B cell (primary cell): ENCODE measurements at regions not wholly inside any gene's neighbourhood (a gene's known extent, or its start where the extent isn't known, plus 50 kb on each side); places are given as distances from the start of the nearest gene placed in this dataset.

Source experiments
- ATAC-seq: fragments of 200-7000 bp; cut with Tn5 transposase; one replicate; pipeline ENCODE4 v1.10.0; 2021; ENCODE audit warnings: low read depth, mild to moderate bottlenecking, moderate number of reproducible peaks, moderate library complexity
- CTCF ChIA-PET: fragments of 350-600 bp; sonication (Branson Sonifier 250); formaldehyde crosslinking; loops from one replicate; lab custom pipeline; 2021; ENCODE audit warnings: antibody characterized with exemption, inconsistent platforms; lab: Charles Lee
- POLR2A ChIA-PET: fragments of 350-600 bp; sonication (Branson Sonifier 250); formaldehyde crosslinking; loops from one replicate; lab custom pipeline; 2021; ENCODE audit warnings: antibody characterized with exemption; lab: Charles Lee
- DNase-seq: peaks from one replicate; pipeline ENCODE4 v3.0.0; 2013
- H2AFZ ChIP-seq: 2 replicates; pipeline ENCODE4 v1.6.1; 2012; ENCODE audit warnings: mild to moderate bottlenecking, low read depth, low read length; ENCODE audit not compliant: insufficient read depth, poor library complexity, severe bottlenecking
- H3K27ac ChIP-seq, 2 donors: 1 replicate in 1 of 2; 2 replicates in 1 of 2; pipeline ENCODE4 v1.5.1; 2012 to 2013; ENCODE audit warnings: low read length in 2 of 2, mild to moderate bottlenecking in 2 of 2, moderate library complexity in 1 of 2
- H3K27me3 ChIP-seq, 4 experiments: fragments of 200-600 bp in 1 of 4; sonication (generic) in 1 of 4; replicated peaks in 1 of 4; 1 replicate in 2 of 4; 2 replicates in 2 of 4; pipeline versions ENCODE4 v1.6.1 to v1.7.0; 2013 to 2016; ENCODE audit warnings: low read length in 3 of 4, mild to moderate bottlenecking in 2 of 4, mixed read lengths in 1 of 4, moderate library complexity in 1 of 4; ENCODE audit not compliant: insufficient read depth in 4 of 4, control insufficient read depth in 3 of 4; ENCODE audit errors: control extremely low read depth in 1 of 4
- H3K36me3 ChIP-seq, 2 experiments: replicated peaks in 1 of 2; 1 replicate in 1 of 2; 2 replicates in 1 of 2; pipeline versions ENCODE4 v1.6.1 to v1.7.1; 2013; ENCODE audit warnings: low read length in 1 of 2; ENCODE audit not compliant: insufficient read depth in 2 of 2, control insufficient read depth in 1 of 2; ENCODE audit errors: control extremely low read depth in 1 of 2, extremely low read depth in 1 of 2
- H3K4me1 ChIP-seq, 2 donors: fragments of 200-600 bp in 1 of 2; sonication (generic) in 1 of 2; 1 replicate in 1 of 2; 2 replicates in 1 of 2; pipeline versions ENCODE4 v1.5.1 to v1.6.1; 2013 to 2017; ENCODE audit warnings: low read length in 2 of 2; ENCODE audit not compliant: control insufficient read depth in 2 of 2, insufficient read depth in 2 of 2
- H3K4me2 ChIP-seq: replicated peaks from 2 replicates; pipeline ENCODE3; 2012; ENCODE audit warnings: mild to moderate bottlenecking, low read depth, low read length; ENCODE audit not compliant: poor library complexity, severe bottlenecking
- H3K4me3 ChIP-seq, 5 experiments: fragments of 200-600 bp in 1 of 5; sonication (generic) in 1 of 5; 1 replicate in 3 of 5; 2 replicates in 2 of 5; pipeline versions ENCODE4 v1.5.1 to v1.7.0; 2011 to 2016; ENCODE audit warnings: low read length in 4 of 5, mild to moderate bottlenecking in 4 of 5, low read depth in 2 of 5, control low read depth in 1 of 5, moderate library complexity in 1 of 5; ENCODE audit not compliant: insufficient read depth in 1 of 5; ENCODE audit errors: control extremely low read depth in 1 of 5, extremely low read depth in 1 of 5
- H3K79me2 ChIP-seq: fragments of 200-600 bp; sonication (generic); one replicate; pipeline ENCODE4 v1.6.0; 2016; ENCODE audit warnings: low read length; ENCODE audit not compliant: control insufficient read depth, insufficient read depth
- H3K9ac ChIP-seq: fragments of 200-600 bp; sonication (generic); 2 replicates; pipeline ENCODE4 v1.6.1; 2017; ENCODE audit warnings: mild to moderate bottlenecking, low read length, moderate library complexity
- H3K9me3 ChIP-seq, 3 donors: one replicate each; pipeline versions ENCODE4 v1.6.1 to v1.7.1; 2013; ENCODE audit warnings: low read length in 2 of 3; ENCODE audit not compliant: control insufficient read depth in 2 of 3, insufficient read depth in 1 of 3; ENCODE audit errors: control extremely low read depth in 1 of 3
- H4K20me1 ChIP-seq: 2 replicates; pipeline ENCODE4 v1.6.0; 2012; ENCODE audit warnings: mild to moderate bottlenecking, low read length; ENCODE audit not compliant: insufficient read depth, control insufficient read depth, poor library complexity, severe bottlenecking
- H3K27ac Mint-ChIP-seq: one replicate; pipeline ENCODE4 v1.8.0; 2021; ENCODE audit warnings: mixed read lengths
- H3K27me3 Mint-ChIP-seq: one replicate; pipeline ENCODE4 v1.8.0; 2021; ENCODE audit warnings: mixed read lengths
- H3K4me1 Mint-ChIP-seq: one replicate; pipeline ENCODE4 v1.8.0; 2021; ENCODE audit warnings: mixed read lengths
- H3K4me3 Mint-ChIP-seq: one replicate; pipeline ENCODE4 v1.8.0; 2021; ENCODE audit warnings: mixed read lengths
- H3K9me3 Mint-ChIP-seq: one replicate; pipeline ENCODE4 v1.8.0; 2022; ENCODE audit warnings: mixed read lengths; ENCODE audit not compliant: insufficient read depth
- EZH2 ChIP-seq: IDR thresholded peaks from 2 replicates; pipeline ENCODE4 v1.6.1; 2012; ENCODE audit warnings: borderline replicate concordance, low read depth, mild to moderate bottlenecking, moderate library complexity, low read length; ENCODE audit not compliant: insufficient read depth, poor library complexity, severe bottlenecking
- WGBS: methylation state at CpG from one replicate; pipeline ENCODE4 v1.1.5; 2013; ENCODE audit warnings: missing lambda C conversion rate; ENCODE audit not compliant: insufficient coverage; 5-methylcytosine and 5-hydroxymethylcytosine counted together
- intact Hi-C: fragments of 100-400 bp; cut with micrococcal nuclease; formaldehyde crosslinking; loops from one replicate; pipeline ENCODE4 v1.10.0; 2022
- TF ChIP-seq, protein P1 (sequence below): fragments of 200-600 bp; IDR thresholded peaks from one replicate; pipeline ENCODE4 v1.8.0; 2022; ENCODE audit warnings: antibody characterized with exemption, mild to moderate bottlenecking

DNA sequence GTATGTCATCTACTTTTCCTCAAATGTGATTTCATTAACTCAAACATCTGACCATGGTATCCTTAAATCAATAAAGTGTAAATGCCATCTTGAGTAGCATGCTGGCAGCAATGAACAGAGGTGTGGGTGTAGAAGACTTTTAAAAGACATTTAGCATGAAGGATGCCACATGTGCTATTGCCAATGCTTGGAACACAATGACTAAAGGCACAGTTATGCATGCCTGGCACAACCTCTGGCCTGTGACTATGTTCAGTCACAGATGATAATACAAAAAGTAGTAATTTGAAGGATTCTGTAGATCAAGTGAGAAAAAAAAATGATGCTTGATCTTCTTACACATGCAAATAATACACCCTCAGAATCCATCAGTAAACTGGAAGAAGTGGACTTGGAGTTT, 938.9 kb upstream of the ADGRL4 start:
- Histone ChIP-seq H3K79me2 (no peaks in the 10 kb centered on the region), H3K36me3 (no peaks in the 10 kb centered on the region), H3K9ac (no peak overlapping the region), H3K4me2 (no peak overlapping the region), H3K4me1 (no peaks in the 10 kb centered on the region), H2AFZ (no peak overlapping the region), H3K9me3 (peaks cover 0 to 2% (median 0%) of the 10 kb centered on the region in 3 donors), H3K27ac (no peak overlapping the region), H3K27me3 (no peaks in the 10 kb centered on the region), H3K4me3 (no peak overlapping the region), H4K20me1 (no peaks in the 10 kb centered on the region)
- no peak for TF ChIP-seq EZH2
- TF ChIP-seq, protein P1, sequence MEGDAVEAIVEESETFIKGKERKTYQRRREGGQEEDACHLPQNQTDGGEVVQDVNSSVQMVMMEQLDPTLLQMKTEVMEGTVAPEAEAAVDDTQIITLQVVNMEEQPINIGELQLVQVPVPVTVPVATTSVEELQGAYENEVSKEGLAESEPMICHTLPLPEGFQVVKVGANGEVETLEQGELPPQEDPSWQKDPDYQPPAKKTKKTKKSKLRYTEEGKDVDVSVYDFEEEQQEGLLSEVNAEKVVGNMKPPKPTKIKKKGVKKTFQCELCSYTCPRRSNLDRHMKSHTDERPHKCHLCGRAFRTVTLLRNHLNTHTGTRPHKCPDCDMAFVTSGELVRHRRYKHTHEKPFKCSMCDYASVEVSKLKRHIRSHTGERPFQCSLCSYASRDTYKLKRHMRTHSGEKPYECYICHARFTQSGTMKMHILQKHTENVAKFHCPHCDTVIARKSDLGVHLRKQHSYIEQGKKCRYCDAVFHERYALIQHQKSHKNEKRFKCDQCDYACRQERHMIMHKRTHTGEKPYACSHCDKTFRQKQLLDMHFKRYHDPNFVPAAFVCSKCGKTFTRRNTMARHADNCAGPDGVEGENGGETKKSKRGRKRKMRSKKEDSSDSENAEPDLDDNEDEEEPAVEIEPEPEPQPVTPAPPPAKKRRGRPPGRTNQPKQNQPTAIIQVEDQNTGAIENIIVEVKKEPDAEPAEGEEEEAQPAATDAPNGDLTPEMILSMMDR, result no peak
- ChIA-PET POLR2A (no interaction called here), CTCF (no interaction called here)
- H3K4me1 Mint-ChIP-seq, result no peaks in the 10 kb centered on the region
- no peak overlapping the region for H3K27ac Mint-ChIP-seq
- ATAC-seq, result no peak
- H3K4me3 Mint-ChIP-seq, result no peak overlapping the region
- H3K9me3 Mint-ChIP-seq, result peaks cover 2% of the 10 kb centered on the region
- H3K27me3 Mint-ChIP-seq, result no peaks in the 10 kb centered on the region
- no peak for DNase-seq
- intact Hi-C loops, result no loop called here

DNA sequence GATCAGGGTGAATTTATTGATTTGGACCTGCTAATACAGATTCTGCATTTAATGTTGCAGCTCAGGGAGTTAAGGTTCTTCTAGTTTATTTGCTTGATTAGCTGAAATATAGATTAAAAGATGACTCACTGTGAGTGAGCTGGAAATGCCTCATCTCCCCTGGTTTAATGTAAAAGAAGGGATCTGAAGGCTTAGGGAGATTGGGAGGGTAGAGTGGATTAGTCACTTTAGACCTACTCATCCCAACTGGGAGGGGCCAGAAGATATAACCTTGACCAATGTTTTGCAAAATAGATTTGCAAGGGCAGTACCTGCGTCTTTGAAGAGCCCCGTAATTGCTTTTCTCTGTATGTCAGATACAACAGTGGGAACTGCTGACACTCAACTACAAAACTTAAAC, 922.8 kb upstream of the ADGRL4 start:
- Mint-ChIP-seq H3K27me3 (no peaks in the 10 kb centered on the region), H3K4me3 (no peak overlapping the region), H3K9me3 (peaks cover 4% of the 10 kb centered on the region), H3K4me1 (no peaks in the 10 kb centered on the region), H3K27ac (no peak overlapping the region)
- no peaks in the 10 kb centered on the region for H3K27me3 ChIP-seq
- H3K27ac ChIP-seq, result no peak overlapping the region
- no peaks in the 10 kb centered on the region for H3K36me3 ChIP-seq
- intact Hi-C loops, result no loop called here
- no peak overlapping the region for H3K9ac ChIP-seq
- DNase-seq (no peak), ATAC-seq (no peak)
- peaks cover 0 to 6% (median 2%) of the 10 kb centered on the region in 3 donors for H3K9me3 ChIP-seq
- no peaks in the 10 kb centered on the region for H3K4me1 ChIP-seq
- H4K20me1 ChIP-seq, result no peaks in the 10 kb centered on the region
- ChIA-PET CTCF (no interaction called here), POLR2A (no interaction called here)
- TF ChIP-seq, protein P1, result no peak
- TF ChIP-seq EZH2, result no peak
- WGBS, result no CpG with 5 or more reads among the region's 2 CpGs
- H3K79me2 ChIP-seq, result no peaks in the 10 kb centered on the region
- H2AFZ ChIP-seq, result no peak overlapping the region
- no peak overlapping the region for H3K4me3 ChIP-seq
- no peak overlapping the region for H3K4me2 ChIP-seq
